ENCODE measurements at regions not wholly inside any gene's neighbourhood (a gene's known extent, or its start where the extent isn't known, plus 50 kb on each side); places are given as distances from the start of the nearest gene placed in this dataset.

- no peak for TF ChIP-seq POLR2A (IDR thresholded peaks at IDR 0.05)
- no peak for TF ChIP-seq CTCF (IDR thresholded peaks at IDR 0.05)
Measured at GRCh38 chr6:113011389-113011788, 664.3 kb downstream of the RFPL4B start.

Data from esophagus squamous epithelium (tissue), 4 donors.